ENCODE measurements at regions not wholly inside any gene's neighbourhood (a gene's known extent, or its start where the extent isn't known, plus 50 kb on each side); places are given as distances from the start of the nearest gene placed in this dataset.

DNA sequence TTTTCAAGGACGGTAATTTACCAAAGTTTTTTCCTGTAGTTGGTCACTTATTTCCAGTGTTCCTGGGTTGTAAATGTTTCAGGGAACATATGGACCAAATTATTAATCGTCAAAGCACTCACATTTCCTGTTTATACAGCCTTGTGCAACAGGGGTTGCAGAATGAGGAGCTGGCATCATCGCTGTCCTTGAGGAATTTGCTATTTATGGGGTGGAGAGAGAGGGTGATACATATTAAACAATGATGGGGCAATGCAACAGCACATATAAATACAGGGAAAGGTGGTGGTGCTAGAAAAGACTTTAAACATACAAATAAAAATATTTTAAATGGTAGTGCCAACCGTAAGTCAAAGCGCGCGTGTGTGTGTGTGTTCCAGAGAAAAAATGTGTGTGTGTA lies 369.8 kb downstream of the NPHP4 start:
- POLR2A ChIA-PET = no interaction called here
- ATAC-seq (no peak), DNase-seq (ENCODE audit: low spot score) (no peak)
- no peak overlapping the region for H3K4me3 Mint-ChIP-seq
- no peaks in the 10 kb centered on the region for H3K4me1 Mint-ChIP-seq
- H3K27me3 Mint-ChIP-seq (ENCODE audit: low read depth) = peaks cover 3% of the 10 kb centered on the region; the same call in 1 of the 2 replicates
- TF ChIP-seq, protein P1, sequence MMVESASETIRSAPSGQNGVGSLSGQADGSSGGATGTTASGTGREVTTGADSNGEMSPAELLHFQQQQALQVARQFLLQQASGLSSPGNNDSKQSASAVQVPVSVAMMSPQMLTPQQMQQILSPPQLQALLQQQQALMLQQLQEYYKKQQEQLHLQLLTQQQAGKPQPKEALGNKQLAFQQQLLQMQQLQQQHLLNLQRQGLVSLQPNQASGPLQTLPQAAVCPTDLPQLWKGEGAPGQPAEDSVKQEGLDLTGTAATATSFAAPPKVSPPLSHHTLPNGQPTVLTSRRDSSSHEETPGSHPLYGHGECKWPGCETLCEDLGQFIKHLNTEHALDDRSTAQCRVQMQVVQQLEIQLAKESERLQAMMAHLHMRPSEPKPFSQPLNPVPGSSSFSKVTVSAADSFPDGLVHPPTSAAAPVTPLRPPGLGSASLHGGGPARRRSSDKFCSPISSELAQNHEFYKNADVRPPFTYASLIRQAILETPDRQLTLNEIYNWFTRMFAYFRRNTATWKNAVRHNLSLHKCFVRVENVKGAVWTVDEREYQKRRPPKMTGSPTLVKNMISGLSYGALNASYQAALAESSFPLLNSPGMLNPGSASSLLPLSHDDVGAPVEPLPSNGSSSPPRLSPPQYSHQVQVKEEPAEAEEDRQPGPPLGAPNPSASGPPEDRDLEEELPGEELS (CRISPR knock-in tag; IDR thresholded peaks at IDR 0.05) = no peak
- TF ChIP-seq, protein P2, sequence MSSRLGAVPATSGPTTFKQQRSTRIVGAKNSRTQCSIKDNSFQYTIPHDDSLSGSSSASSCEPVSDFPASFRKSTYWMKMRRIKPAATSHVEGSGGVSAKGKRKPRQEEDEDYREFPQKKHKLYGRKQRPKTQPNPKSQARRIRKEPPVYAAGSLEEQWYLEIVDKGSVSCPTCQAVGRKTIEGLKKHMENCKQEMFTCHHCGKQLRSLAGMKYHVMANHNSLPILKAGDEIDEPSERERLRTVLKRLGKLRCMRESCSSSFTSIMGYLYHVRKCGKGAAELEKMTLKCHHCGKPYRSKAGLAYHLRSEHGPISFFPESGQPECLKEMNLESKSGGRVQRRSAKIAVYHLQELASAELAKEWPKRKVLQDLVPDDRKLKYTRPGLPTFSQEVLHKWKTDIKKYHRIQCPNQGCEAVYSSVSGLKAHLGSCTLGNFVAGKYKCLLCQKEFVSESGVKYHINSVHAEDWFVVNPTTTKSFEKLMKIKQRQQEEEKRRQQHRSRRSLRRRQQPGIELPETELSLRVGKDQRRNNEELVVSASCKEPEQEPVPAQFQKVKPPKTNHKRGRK (CRISPR knock-in tag; IDR thresholded peaks at IDR 0.05; ENCODE audit: borderline replicate concordance) = no peak
- TF ChIP-seq, protein P3, sequence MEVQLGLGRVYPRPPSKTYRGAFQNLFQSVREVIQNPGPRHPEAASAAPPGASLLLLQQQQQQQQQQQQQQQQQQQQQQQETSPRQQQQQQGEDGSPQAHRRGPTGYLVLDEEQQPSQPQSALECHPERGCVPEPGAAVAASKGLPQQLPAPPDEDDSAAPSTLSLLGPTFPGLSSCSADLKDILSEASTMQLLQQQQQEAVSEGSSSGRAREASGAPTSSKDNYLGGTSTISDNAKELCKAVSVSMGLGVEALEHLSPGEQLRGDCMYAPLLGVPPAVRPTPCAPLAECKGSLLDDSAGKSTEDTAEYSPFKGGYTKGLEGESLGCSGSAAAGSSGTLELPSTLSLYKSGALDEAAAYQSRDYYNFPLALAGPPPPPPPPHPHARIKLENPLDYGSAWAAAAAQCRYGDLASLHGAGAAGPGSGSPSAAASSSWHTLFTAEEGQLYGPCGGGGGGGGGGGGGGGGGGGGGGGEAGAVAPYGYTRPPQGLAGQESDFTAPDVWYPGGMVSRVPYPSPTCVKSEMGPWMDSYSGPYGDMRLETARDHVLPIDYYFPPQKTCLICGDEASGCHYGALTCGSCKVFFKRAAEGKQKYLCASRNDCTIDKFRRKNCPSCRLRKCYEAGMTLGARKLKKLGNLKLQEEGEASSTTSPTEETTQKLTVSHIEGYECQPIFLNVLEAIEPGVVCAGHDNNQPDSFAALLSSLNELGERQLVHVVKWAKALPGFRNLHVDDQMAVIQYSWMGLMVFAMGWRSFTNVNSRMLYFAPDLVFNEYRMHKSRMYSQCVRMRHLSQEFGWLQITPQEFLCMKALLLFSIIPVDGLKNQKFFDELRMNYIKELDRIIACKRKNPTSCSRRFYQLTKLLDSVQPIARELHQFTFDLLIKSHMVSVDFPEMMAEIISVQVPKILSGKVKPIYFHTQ (CRISPR knock-in tag; IDR thresholded peaks at IDR 0.05) = no peak
- TF ChIP-seq TEAD1 (CRISPR knock-in tag; IDR thresholded peaks at IDR 0.05) (no peak), CBFB (CRISPR knock-in tag; IDR thresholded peaks at IDR 0.05; ENCODE audit: low read depth) (no peak), NFYB (CRISPR knock-in tag; conservative IDR thresholded peaks at IDR 0.05; ENCODE audit: low read depth) (no peak), CREB1 (CRISPR knock-in tag; IDR thresholded peaks at IDR 0.05) (no peak), E2F1 (CRISPR knock-in tag; IDR thresholded peaks at IDR 0.05) (no peak), ATF3 (CRISPR knock-in tag; conservative IDR thresholded peaks at IDR 0.05) (no peak), ZBTB21 (CRISPR knock-in tag; IDR thresholded peaks at IDR 0.05; ENCODE audit: borderline replicate concordance) (no peak), IRF2 (CRISPR knock-in tag; IDR thresholded peaks at IDR 0.05; ENCODE audit: borderline replicate concordance, low read depth) (no peak), ZNF671 (CRISPR knock-in tag; IDR thresholded peaks at IDR 0.05) (no peak), SOX15 (CRISPR knock-in tag; IDR thresholded peaks at IDR 0.05) (no peak)
- CTCF ChIA-PET = interaction anchor here (0.5 kb wide), 1 partner anchor 123 kb away, joined by 3 read pairs; no protein-coding TSS in a partner anchor
- peaks cover 39% of the 10 kb centered on the region for H3K36me3 Mint-ChIP-seq
- peaks cover 65% of the 10 kb centered on the region for H3K9me3 Mint-ChIP-seq
- H3K27ac Mint-ChIP-seq = no peak overlapping the region

DNA sequence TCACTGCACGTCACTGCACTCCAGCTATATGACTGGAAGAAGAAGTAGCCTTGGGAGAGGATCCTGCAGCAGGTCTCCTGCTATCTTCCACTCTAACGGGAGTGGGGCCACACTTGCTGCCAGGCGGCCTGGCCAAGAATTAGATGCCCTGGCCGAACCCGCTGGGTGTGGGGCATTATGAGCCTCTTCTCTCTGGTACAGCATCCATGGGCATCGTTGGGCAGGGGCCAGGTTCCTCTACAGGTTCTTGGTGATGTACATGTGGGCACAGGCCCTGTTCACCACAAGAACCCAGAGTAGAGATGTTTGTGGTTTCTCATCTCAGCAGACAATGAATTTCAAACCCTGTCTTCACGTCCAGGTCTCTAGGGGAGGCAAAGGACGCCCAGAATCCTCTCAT lies 370.5 kb downstream of the NPHP4 start:
- ChIA-PET POLR2A (no interaction called here), CTCF (interaction anchor here (0.7 to 1.5 kb wide), 2 partner anchors 112 to 124 kb away, joined by 3 to 7 read pairs; no protein-coding TSS in a partner anchor)
- ATAC-seq (no peak), DNase-seq (ENCODE audit: low spot score) (no peak)
- no peaks in the 10 kb centered on the region for H3K4me1 Mint-ChIP-seq
- H3K36me3 Mint-ChIP-seq = peaks cover 43% of the 10 kb centered on the region
- H3K4me3 Mint-ChIP-seq = no peak overlapping the region
- peaks cover 65% of the 10 kb centered on the region for H3K9me3 Mint-ChIP-seq
- peaks cover 3% of the 10 kb centered on the region; the same call in 1 of the 2 replicates for H3K27me3 Mint-ChIP-seq (ENCODE audit: low read depth)
- no peak overlapping the region for H3K27ac Mint-ChIP-seq
- TF ChIP-seq, protein P4, sequence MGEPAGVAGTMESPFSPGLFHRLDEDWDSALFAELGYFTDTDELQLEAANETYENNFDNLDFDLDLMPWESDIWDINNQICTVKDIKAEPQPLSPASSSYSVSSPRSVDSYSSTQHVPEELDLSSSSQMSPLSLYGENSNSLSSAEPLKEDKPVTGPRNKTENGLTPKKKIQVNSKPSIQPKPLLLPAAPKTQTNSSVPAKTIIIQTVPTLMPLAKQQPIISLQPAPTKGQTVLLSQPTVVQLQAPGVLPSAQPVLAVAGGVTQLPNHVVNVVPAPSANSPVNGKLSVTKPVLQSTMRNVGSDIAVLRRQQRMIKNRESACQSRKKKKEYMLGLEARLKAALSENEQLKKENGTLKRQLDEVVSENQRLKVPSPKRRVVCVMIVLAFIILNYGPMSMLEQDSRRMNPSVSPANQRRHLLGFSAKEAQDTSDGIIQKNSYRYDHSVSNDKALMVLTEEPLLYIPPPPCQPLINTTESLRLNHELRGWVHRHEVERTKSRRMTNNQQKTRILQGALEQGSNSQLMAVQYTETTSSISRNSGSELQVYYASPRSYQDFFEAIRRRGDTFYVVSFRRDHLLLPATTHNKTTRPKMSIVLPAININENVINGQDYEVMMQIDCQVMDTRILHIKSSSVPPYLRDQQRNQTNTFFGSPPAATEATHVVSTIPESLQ (CRISPR knock-in tag; IDR thresholded peaks at IDR 0.05) = no peak
- TF ChIP-seq NR1H2 (CRISPR knock-in tag; IDR thresholded peaks at IDR 0.05) = no peak
- no peak for TF ChIP-seq ZNF396 (CRISPR knock-in tag; IDR thresholded peaks at IDR 0.05; ENCODE audit: borderline replicate concordance)
- no peak for TF ChIP-seq MYBL2 (CRISPR knock-in tag; IDR thresholded peaks at IDR 0.05)
- TF ChIP-seq FOXJ3 (CRISPR knock-in tag; IDR thresholded peaks at IDR 0.05; ENCODE audit: borderline replicate concordance) = no peak
- TF ChIP-seq ZNF532 (CRISPR knock-in tag; IDR thresholded peaks at IDR 0.05; ENCODE audit: borderline replicate concordance) = no peak
- no peak for TF ChIP-seq RELA (CRISPR knock-in tag; IDR thresholded peaks at IDR 0.05; ENCODE audit: borderline replicate concordance)
- TF ChIP-seq NFATC4 (CRISPR knock-in tag; IDR thresholded peaks at IDR 0.05) = no peak

Measured in WTC11 (cell line).